ENCODE measurements at regions not wholly inside any gene's neighbourhood (a gene's known extent, or its start where the extent isn't known, plus 50 kb on each side); places are given as distances from the start of the nearest gene placed in this dataset.
"Not testable (repeated sequence)": the region's sequence is repeated elsewhere in the genome, so short reads cannot be mapped to it uniquely, and the experiment has no call there.

DNA sequence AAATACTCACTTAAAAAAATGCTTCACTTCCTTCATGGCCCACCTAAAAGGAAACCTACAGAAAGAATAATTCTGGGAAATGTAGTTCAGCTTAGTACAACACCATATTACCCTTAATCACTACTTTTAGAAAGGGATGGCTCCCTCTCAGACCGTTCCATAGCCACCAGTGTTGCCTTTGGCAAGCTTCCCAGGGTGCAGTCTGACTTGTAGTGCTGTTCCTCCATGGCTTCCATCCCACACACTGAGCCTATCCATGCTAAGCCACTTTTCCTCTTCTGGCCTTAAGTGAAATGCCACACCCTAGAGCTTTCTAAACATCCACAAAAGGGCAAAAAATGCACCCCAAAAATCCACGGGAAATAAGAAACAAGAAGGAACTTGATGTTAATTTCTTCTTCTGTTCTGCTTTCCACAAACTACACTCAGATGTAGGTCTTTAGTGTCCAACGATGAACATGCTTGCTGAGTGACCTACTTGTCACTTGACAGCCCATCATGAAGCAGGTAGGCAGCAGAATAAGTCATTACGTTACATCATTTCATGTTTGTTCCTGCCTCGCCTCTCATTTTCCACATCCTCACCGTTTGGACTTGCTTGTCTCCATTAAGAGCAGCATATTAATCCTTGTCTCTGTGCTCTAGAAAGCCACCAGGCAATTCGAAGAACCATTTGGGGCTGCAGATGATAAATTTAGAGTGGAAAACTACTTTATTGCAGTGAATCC is 391.1 kb upstream of the GRAMD2B start:
- intact Hi-C loops (cut with DNase I): no loop called here
- no peak for DNase-seq

DNA sequence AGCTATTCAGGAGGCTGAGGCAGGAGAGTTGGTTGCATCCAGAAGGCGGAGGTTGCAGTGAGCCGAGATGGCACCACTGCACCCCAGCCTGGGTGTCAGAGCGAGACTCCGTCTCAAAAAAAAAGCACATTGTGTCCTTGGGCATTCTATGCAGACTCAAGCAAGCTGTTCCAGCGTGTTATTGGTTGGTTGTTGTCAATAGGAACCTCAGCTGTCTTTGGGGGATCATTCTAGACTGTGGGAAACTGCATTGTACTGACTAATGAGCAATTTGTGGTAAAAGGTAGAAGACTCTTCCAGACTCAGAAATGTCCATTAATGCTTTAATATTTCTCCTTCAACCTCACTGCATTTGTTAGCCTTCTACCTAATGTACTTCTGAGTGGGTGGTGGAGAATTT is 379.5 kb upstream of the GRAMD2B start:
- intact Hi-C loops (cut with DNase I): no loop called here
- DNase-seq: no peak

GRCh38 chr5:126044111-126044668 is 379.0 kb upstream of the GRAMD2B start:
- DNase-seq: no peak

DNA sequence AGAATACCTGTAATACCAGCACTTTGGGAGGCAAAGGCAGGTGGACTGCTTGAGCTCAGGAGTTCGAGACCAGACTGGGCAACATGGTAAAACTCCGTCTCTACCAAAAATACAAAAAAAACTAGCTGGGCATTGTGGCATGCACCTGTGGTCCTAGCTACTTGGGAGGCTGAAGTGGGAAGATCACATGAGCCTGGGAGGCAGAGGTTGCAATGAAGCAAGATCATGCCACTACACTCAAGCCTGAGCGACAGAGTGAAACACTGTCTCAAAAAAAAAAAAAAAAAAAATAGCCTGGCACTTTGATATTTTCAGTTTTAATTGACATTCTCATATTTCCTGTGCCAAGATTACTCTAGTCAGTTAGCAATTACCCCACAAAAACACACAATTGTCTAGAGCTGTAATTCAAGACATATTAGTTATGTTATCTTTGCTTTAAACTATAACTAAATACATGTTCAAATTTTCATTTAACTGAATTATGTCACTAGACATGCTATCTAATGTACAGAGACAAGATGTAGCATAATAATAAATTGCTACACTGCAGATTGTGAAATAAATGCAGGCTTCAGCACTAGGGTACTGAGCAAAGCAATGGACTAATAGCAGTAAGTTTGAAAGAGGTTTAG is 378.2 kb upstream of the GRAMD2B start:
- no peak for DNase-seq
- intact Hi-C loops (cut with DNase I): no loop called here

More at GRCh38 chr5:126044111-126044668, 379.0 kb upstream of the GRAMD2B start:
- intact Hi-C loops (cut with DNase I): no loop called here

GRCh38 chr5:126046318-126046717 is 376.9 kb upstream of the GRAMD2B start:
- DNase-seq: no peak
- intact Hi-C loops (cut with DNase I): no loop called here

DNA sequence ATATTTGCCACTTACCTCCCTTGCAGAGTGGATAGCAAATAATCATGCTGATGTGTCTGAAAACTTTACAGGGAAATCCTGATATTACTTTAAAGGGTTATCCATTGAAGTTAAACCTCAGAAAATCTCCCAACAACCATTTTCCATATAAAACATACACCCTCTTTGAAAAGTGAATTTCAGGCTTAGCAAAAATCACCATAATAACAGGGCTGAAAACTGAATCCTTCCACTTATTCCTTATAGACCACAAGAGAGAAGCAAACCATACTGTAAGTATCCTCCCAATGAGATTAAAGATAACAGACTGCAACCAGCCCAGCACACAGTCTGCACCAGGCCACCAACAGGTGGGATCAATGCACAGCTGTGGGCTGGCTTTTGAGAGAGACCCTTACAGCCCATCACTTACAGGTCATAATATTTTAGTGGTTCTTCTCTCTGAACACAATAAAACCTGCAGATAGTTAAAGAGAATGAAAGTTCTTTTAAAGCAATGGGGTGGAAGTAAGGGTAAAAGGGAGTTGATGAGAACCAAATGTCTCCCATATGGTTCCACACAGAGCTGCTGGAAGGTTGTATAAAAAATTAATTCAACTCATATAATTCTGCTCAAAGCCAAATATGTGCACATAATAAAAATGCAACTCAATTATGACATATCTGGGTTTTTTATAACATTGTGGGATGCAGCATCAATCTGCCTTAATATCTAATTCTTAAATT is 376.2 kb upstream of the GRAMD2B start:
- DNase-seq: no peak
- intact Hi-C loops (cut with DNase I): no loop called here

- intact Hi-C loops (cut with DNase I): no loop called here
- DNase-seq: no peak
These were observed 371.1 kb upstream of the GRAMD2B start for GRCh38 chr5:126052120-126052519.

- intact Hi-C loops (cut with DNase I): no loop called here
- DNase-seq: no peak
These were observed 370.4 kb upstream of the GRAMD2B start for GRCh38 chr5:126052791-126053190.

GRCh38 chr5:126053630-126054029 is 369.6 kb upstream of the GRAMD2B start:
- intact Hi-C loops (cut with DNase I): no loop called here
- DNase-seq: no peak

DNA sequence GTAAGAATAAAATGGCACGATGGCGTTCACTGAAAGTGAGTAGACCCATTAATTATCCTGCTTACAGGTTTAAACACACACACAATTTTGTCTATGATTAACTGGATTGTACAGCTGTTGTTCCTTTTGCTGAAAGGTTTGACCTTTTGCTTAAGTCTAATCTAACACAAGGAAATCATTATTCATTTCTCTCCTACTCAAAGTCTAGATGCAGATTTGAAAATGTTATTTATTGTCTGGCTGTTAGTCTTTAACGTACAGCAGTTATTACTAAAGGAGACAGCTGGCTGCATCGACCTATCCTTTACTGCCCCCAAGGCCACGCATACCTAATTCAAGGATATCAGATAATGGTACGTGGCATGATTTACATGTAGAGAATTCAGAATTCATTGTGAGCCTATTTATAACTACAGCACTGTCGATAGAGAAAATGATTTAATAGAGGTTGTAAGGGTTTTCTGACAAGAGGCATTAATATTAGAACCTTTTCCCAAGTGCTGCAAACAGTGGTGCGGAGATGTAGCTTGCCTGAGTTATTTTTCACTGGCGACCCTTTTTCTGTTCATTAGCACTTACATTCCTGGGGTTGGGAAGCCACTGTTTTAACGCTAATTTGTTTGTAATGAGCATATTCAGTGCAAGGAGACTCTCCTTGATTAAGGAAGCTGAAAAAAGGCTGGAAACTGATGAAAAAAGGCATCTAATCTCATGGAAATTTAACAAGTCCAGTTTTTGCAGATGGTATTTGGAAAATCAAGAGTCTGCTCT is 368.4 kb upstream of the GRAMD2B start:
- no peak for DNase-seq
- intact Hi-C loops (cut with DNase I): no loop called here

DNA sequence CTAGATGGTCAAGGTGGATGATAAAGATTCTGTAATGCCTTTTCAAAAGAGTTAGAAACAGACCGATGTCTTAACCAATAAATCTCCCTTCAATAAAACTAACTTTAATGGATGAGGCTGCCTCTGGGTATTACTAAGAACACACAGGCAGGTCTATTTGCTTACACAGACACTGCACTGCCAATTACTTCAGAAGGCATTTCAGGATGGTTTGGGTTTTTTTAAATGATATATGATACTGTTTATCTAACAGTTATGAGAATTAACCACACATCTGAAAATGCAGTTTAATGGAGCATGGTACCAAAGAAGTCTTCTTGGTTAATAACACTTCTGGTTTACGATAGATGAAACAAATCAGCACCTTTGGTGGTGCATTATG is 367.9 kb upstream of the GRAMD2B start:
- DNase-seq: no peak
- intact Hi-C loops (cut with DNase I): no loop called here

GRCh38 chr5:126056352-126056751 is 366.9 kb upstream of the GRAMD2B start:
- no peak for DNase-seq
- intact Hi-C loops (cut with DNase I): no loop called here

- DNase-seq: no peak
- intact Hi-C loops (cut with DNase I): no loop called here
These were observed 366.2 kb upstream of the GRAMD2B start for GRCh38 chr5:126056851-126057622.

GRCh38 chr5:126058392-126058791 is 364.8 kb upstream of the GRAMD2B start:
- DNase-seq; intact Hi-C loops (cut with DNase I): not testable (repeated sequence)

- intact Hi-C loops (cut with DNase I): no loop called here
- no peak for DNase-seq
These were observed 360.6 kb upstream of the GRAMD2B start for GRCh38 chr5:126062398-126063221.

GRCh38 chr5:126065061-126065460 is 358.1 kb upstream of the GRAMD2B start:
- intact Hi-C loops (cut with DNase I): no loop called here
- DNase-seq: no peak

GRCh38 chr5:126066836-126067235 is 356.4 kb upstream of the GRAMD2B start:
- intact Hi-C loops (cut with DNase I): no loop called here
- DNase-seq: no peak

- DNase-seq: no peak
- intact Hi-C loops (cut with DNase I): no loop called here
These were observed 355.8 kb upstream of the GRAMD2B start for GRCh38 chr5:126067404-126067803.

Measured in head of caudate nucleus (tissue), 42 donors.